Coronary artery (tissue), 2 donors: ENCODE measurements at regions not wholly inside any gene's neighbourhood (a gene's known extent, or its start where the extent isn't known, plus 50 kb on each side); places are given as distances from the start of the nearest gene placed in this dataset.

ENCODE experiments used
- DNase-seq: peaks from one replicate; pipeline ENCODE4 v3.0.0-alpha.2; 2017; ENCODE audit warnings: low spot score
- H3K27ac ChIP-seq, 2 donors: fragments of 200-600 bp; sonication (generic); one replicate each; pipeline ENCODE4 v1.5.1; 2016 to 2019
- H3K4me3 ChIP-seq: fragments of 200-600 bp; sonication (generic); 2 replicates; pipeline ENCODE4 v1.5.1; 2016; ENCODE audit warnings: mild to moderate bottlenecking, moderate library complexity
- CTCF ChIP-seq: fragments of 200-600 bp; sonication (generic); IDR thresholded peaks from one replicate; pipeline ENCODE4 v1.5.1; 2019; ENCODE audit warnings: antibody characterized with exemption

DNA sequence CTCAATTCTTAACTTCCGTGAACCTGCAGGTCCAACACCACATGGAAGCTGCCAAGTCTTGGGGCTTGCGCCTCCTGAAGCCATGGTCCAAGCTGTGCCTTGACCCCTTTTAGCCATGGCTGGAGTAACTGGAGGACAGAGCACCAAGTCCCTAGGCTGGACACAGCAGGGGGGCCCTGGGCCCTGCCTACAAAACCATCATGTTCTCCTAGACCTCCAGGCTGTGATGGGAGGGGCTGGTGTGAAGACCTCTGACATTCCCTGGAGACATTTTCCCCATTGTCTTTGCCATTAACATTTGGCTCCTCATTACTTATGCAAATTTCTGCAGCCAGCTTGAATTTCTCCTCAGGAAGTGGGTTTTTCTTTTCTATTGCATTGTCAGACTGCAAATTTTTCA lies 570.1 kb downstream of the FSCB start:
- DNase-seq: no peak
- H3K27ac ChIP-seq: no peak overlapping the region
- no peak overlapping the region for H3K4me3 ChIP-seq
- no peak for TF ChIP-seq CTCF

GRCh38 chr14:43934102-43934501 lies 573.0 kb downstream of the FSCB start:
- no peak for DNase-seq
- H3K27ac ChIP-seq: no peak overlapping the region
- no peak for TF ChIP-seq CTCF
- no peak overlapping the region for H3K4me3 ChIP-seq

- DNase-seq: no peak
- TF ChIP-seq CTCF: no peak
- H3K27ac ChIP-seq: no peak overlapping the region
- no peak overlapping the region for H3K4me3 ChIP-seq
Observed at GRCh38 chr14:43914041-43914693, 592.9 kb downstream of the FSCB start.

DNA sequence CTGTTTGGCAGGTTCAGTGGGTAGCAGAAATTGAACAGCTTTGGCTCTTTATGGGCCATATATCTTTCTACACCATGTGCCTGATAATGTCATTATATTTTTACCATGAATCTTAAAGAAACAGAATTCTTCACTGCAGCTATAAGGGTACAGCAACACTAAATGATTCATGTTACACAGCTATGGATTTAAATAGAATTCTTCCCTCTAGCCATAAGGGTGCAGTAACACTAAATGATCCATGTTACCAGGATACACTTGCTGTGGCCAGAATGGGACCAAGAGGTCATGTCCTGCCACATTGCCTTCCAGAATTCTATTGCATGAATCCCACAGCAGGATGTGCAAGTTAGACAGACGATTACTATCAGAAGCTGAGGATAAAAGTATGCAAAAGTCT lies 603.9 kb downstream of the FSCB start:
- Histone ChIP-seq H3K27ac (no peak overlapping the region), H3K4me3 (no peak overlapping the region)
- no peak for TF ChIP-seq CTCF
- no peak for DNase-seq

DNA sequence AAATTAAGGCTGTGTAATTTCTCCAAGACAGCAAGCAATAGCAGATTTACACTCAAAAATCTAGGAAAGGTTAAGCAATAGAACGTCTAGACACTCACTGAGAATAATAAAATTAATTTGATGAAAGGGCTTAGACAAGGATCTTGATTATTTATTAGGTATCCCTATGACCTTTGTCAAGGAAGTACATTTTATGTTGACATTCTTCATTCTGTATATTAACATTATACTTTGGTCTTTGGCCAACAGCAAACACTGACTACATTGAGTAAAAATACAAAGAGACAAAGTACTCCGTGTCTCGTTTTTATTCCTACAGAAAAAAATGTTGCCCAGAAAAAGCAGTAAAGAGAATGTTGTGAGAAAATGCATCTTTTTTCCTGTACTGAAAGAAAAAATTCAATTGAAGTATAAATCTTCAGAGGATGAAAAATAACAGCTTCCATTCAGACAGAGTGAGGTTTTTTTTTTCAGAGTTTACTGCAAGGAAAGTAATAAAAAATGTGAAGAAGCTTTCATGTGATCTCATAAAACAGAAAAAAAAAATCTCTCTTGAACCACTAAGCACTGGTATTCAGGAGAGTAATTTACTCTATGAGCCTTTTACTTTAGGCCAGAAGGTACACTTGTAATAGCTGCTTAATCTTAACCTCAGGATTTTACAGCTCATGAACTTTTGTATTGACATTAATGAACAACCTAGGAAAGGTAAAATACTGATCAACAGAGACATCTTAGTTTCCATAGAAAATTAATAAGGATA lies 605.0 kb downstream of the FSCB start:
- no peak for TF ChIP-seq CTCF
- no peak overlapping the region for H3K4me3 ChIP-seq
- DNase-seq: no peak
- no peak overlapping the region for H3K27ac ChIP-seq

GRCh38 chr14:43900173-43900655 lies 606.9 kb downstream of the FSCB start:
- TF ChIP-seq CTCF: no peak
- DNase-seq: no peak
- no peak overlapping the region for H3K4me3 ChIP-seq
- no peak overlapping the region for H3K27ac ChIP-seq

GRCh38 chr14:43898687-43899086 lies 608.4 kb downstream of the FSCB start:
- no peak for DNase-seq
- TF ChIP-seq CTCF: no peak
- H3K4me3 ChIP-seq: no peak overlapping the region
- H3K27ac ChIP-seq: no peak overlapping the region
